ENCODE measurements at regions not wholly inside any gene's neighbourhood (a gene's known extent, or its start where the extent isn't known, plus 50 kb on each side); places are given as distances from the start of the nearest gene placed in this dataset.

DNA sequence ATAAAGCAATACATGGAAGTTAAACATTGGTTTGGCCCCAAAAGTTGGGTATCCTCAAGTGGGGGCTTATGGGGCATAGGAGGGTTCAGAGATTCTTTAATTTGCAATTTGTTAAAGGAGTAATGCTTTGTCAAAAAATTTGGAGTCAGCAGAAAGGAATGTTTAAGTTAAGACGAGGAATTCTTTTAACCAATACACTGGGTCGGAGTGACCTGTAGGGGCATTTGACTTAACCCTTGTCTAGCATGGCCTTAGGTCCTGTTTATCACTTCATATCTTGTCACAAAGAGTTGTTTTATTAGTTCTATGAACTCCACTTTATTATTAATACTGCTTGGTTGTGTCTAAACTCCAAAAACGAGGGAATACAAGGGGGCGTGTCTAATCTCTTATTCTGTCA is 656.1 kb upstream of the RORB start:
- no peak for DNase-seq
- ATAC-seq (ENCODE audit: low FRiP score in 2 of 2), result no peak
- TF ChIP-seq POLR2AphosphoS5 (IDR thresholded peaks at IDR 0.05) (no peak), EP300 (IDR thresholded peaks at IDR 0.05) (no peak), POLR2A (IDR thresholded peaks at IDR 0.05) (no peak)
- TF ChIP-seq, protein P1, sequence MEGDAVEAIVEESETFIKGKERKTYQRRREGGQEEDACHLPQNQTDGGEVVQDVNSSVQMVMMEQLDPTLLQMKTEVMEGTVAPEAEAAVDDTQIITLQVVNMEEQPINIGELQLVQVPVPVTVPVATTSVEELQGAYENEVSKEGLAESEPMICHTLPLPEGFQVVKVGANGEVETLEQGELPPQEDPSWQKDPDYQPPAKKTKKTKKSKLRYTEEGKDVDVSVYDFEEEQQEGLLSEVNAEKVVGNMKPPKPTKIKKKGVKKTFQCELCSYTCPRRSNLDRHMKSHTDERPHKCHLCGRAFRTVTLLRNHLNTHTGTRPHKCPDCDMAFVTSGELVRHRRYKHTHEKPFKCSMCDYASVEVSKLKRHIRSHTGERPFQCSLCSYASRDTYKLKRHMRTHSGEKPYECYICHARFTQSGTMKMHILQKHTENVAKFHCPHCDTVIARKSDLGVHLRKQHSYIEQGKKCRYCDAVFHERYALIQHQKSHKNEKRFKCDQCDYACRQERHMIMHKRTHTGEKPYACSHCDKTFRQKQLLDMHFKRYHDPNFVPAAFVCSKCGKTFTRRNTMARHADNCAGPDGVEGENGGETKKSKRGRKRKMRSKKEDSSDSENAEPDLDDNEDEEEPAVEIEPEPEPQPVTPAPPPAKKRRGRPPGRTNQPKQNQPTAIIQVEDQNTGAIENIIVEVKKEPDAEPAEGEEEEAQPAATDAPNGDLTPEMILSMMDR (IDR thresholded peaks at IDR 0.05), result no peak
- H3K27me3 ChIP-seq, result no peaks in the 10 kb centered on the region
- WGBS, 2 donors, result 70 to 78% methylated on average over 4 of the region's 4 CpGs
- no peak overlapping the region for H3K27ac ChIP-seq
- no peak overlapping the region for H3K4me3 ChIP-seq
- no peaks in the 10 kb centered on the region for H3K4me1 ChIP-seq
- no peaks in the 10 kb centered on the region for H3K36me3 ChIP-seq
- H3K9me3 ChIP-seq, result no peaks in the 10 kb centered on the region

DNA sequence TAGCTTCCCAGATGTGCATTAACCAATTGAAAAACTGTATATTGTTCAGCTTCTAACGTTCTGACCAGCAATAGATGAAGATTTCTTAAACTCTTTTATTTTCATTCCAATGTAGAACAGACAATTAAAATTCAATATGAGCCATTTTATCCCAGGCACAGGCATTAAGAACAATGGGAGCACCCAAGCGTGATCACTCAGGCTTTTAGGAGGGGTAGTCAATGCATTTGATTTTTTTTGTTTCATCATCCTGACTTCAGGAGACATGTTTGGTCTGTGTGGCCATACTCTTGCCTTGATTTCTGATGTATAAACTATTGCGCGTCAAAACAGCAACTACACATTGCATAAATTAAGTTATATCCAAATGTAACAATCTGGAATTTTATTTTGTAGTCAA is 653.0 kb upstream of the RORB start:
- no peak for ATAC-seq (ENCODE audit: low FRiP score in 2 of 2)
- Histone ChIP-seq H3K36me3 (no peaks in the 10 kb centered on the region), H3K27ac (no peak overlapping the region), H3K4me3 (no peak overlapping the region), H3K4me1 (no peaks in the 10 kb centered on the region), H3K9me3 (no peaks in the 10 kb centered on the region), H3K27me3 (no peaks in the 10 kb centered on the region)
- 78 to 81% methylated on average over 4 of the region's 4 CpGs for WGBS, 2 donors
- DNase-seq, result no peak
- TF ChIP-seq, protein P1 (IDR thresholded peaks at IDR 0.05), result no peak
- no peak for TF ChIP-seq POLR2A (IDR thresholded peaks at IDR 0.05)

DNA sequence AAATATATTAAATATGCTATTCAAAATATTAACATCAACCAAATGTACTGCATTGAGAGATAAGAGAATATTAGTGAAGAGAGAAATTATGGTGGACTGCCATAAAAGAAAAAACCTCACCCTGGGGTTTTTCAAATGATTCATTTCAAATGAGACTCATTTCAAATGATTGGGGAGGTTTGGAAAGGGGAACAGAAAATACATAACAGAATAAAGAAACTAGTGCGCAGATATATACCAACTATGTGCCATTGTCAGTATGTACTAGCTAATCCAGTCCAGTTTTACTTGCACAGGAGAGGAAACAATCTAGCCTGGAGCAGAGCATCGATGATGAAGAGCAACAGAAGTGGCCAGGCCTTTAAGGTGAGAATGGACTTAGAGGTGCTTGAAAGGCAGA is 651.6 kb upstream of the RORB start:
- Histone ChIP-seq H3K27ac (no peak overlapping the region), H3K4me3 (no peak overlapping the region), H3K36me3 (no peaks in the 10 kb centered on the region), H3K27me3 (no peaks in the 10 kb centered on the region), H3K4me1 (no peaks in the 10 kb centered on the region), H3K9me3 (no peaks in the 10 kb centered on the region)
- DNase-seq (no peak), ATAC-seq (ENCODE audit: low FRiP score in 2 of 2) (no peak)
- 77 to 83% methylated on average over 2 of the region's 2 CpGs for WGBS, 2 donors
- no peak for TF ChIP-seq POLR2AphosphoS5 (IDR thresholded peaks at IDR 0.05)
- TF ChIP-seq, protein P1 (IDR thresholded peaks at IDR 0.05), result no peak
- TF ChIP-seq POLR2A (IDR thresholded peaks at IDR 0.05), result no peak

DNA sequence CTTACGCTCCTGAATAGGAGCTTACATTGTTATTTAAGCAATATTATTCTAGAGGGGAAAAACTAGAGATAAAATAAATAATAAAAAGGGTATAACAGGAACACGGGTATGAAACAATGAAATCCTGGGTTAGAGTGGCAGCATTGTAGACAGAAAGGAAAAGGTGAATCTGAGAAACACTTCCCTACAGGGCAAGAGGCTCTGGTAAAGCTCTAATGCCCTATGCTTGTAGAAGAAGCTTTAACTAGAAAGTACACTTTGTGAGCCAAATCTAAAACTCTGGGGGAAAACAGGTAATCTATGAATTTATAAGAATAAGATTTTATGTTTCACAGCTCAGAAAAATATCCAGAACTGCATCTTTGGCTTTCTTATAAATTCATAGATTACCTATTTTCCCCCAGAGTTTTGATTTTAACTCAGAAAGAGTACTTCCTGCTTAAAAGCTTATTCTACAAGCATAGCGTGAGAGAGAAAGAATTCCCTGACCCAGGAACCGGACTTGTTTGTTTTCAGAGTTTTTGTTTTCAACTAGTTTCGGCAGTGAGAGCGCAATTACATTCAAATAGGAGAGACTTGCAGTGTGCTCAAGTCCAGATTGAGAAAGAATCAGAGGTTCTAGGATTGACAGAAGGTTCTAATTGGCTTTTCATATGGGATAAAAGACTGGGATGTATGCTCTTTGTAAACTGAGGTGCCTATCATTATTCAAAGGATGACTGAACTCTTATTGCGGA is 651.0 kb upstream of the RORB start:
- Histone ChIP-seq H3K4me1 (no peaks in the 10 kb centered on the region), H3K27me3 (no peaks in the 10 kb centered on the region), H3K9me3 (no peaks in the 10 kb centered on the region), H3K27ac (no peak overlapping the region), H3K36me3 (no peaks in the 10 kb centered on the region), H3K4me3 (no peak overlapping the region)
- no peak for DNase-seq
- no peak for ATAC-seq (ENCODE audit: low FRiP score in 2 of 2)
- WGBS, 2 donors, result 58 to 66% methylated on average over 7 of the region's 7 CpGs
- no peak for TF ChIP-seq POLR2A (IDR thresholded peaks at IDR 0.05)
- TF ChIP-seq, protein P1 (IDR thresholded peaks at IDR 0.05), result no peak

DNA sequence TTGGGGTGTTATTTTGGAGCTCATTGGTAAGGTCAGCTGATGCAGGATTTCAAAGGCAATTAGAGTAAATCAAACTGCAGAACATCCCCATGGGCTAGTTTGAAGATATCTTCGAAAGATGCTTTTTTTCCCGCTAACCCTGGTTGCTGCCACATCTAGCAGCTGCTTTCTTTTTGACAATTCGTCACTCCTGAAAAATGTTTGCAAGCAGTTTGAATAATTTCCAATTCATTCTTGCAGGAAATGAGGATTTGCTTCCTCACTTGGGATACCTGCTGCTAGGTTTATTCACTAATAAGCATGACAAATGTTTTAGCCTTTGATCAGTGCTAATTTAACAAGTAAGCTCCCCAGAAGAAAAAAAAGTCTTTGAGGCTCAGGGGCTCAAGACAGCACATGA is 649.6 kb upstream of the RORB start:
- Histone ChIP-seq H3K27ac (no peak overlapping the region), H3K4me1 (no peaks in the 10 kb centered on the region), H3K4me3 (no peak overlapping the region), H3K27me3 (no peaks in the 10 kb centered on the region), H3K36me3 (no peaks in the 10 kb centered on the region), H3K9me3 (no peaks in the 10 kb centered on the region)
- 39 to 60% methylated on average over 3 of the region's 3 CpGs for WGBS, 2 donors
- ATAC-seq (ENCODE audit: low FRiP score in 2 of 2) (no peak), DNase-seq (no peak)
- TF ChIP-seq POLR2A (IDR thresholded peaks at IDR 0.05) (no peak), EP300 (IDR thresholded peaks at IDR 0.05) (no peak), POLR2AphosphoS5 (IDR thresholded peaks at IDR 0.05) (no peak)
- TF ChIP-seq, protein P1 (IDR thresholded peaks at IDR 0.05), result no peak

Data from upper lobe of left lung (tissue), 6 donors.